SH-SY5Y (cell line): ENCODE measurements at regions not wholly inside any gene's neighbourhood (a gene's known extent, or its start where the extent isn't known, plus 50 kb on each side); places are given as distances from the start of the nearest gene placed in this dataset.

Experiments used
- GATA2 ChIP-seq: IDR thresholded peaks from 2 replicates; pipeline ENCODE4 v1.6.1; 2011; ENCODE audit warnings: mild to moderate bottlenecking, low read depth, low read length
- GATA3 ChIP-seq: IDR thresholded peaks from 2 replicates; pipeline ENCODE4 v1.6.1; 2011; ENCODE audit warnings: low read depth, mild to moderate bottlenecking, low read length, moderate library complexity

- no peak for TF ChIP-seq GATA2
- TF ChIP-seq GATA3: no peak
Observed at GRCh38 chr1:59136541-59137275, 160.2 kb upstream of the FGGY start.
